NCI-H524 treated with DMSO at 0.1 percent for 48 hours (cell line): ENCODE measurements at regions not wholly inside any gene's neighbourhood (a gene's known extent, or its start where the extent isn't known, plus 50 kb on each side); places are given as distances from the start of the nearest gene placed in this dataset.
"Not testable (repeated sequence)": the region's sequence is repeated elsewhere in the genome, so short reads cannot be mapped to it uniquely, and the experiment has no call there.

Experiments used
- DNase-seq: peaks from one replicate; lab custom pipeline; 2025; lab: John Stamatoyannopoulos, UW

- DNase-seq: no peak
Observed at GRCh38 chr20:1825938-1826445, 69.2 kb upstream of the SIRPA start.

GRCh38 chr20:1825507-1825906 lies 69.7 kb upstream of the SIRPA start:
- no peak for DNase-seq

GRCh38 chr20:1824834-1825233 lies 70.4 kb upstream of the SIRPA start:
- no peak for DNase-seq

DNA sequence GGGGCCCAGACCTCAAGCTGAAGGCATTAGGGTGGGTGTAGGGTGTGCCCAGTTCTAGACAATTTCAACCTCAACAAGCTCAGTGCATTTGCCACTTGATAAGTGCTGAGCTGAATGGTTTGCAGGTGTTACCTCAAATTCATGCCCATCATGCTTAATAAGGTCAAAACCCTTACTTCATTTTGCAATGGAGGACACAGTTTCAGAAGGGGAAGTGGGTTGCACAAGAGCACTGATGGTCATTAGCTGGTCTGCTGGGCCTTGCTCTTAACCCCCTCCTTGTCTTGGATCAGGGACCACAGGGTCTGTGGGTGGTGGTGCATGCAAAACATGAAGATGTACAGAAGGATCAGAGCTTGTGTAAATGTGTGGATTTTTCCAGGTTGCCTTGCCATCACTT lies 71.0 kb upstream of the SIRPA start:
- DNase-seq: no peak

DNA sequence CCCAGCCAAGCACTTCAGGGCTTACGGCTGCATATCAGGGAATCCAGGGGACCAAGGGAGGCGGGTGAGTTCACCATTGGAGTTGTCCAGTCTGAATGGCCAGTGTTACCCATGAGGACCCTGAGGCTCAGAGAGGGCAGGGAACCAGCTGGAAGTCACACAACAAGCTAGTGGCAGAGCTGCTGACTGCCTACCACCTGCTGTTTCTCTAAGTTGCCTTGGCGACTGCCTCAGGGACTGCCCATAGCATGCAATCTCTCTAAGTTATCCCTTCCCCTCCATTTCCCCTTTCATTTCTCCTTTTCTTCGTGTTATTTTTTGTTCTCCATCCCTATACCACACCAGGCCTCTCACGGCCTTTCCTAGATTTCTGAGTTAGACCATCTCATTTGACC lies 71.8 kb upstream of the SIRPA start:
- DNase-seq: no peak

GRCh38 chr20:1822564-1823449 lies 72.4 kb upstream of the SIRPA start:
- DNase-seq: no peak

GRCh38 chr20:1820138-1821079 lies 74.8 kb upstream of the SIRPA start:
- DNase-seq: no peak

GRCh38 chr20:1819311-1820137 lies 75.7 kb upstream of the SIRPA start:
- DNase-seq: no peak

GRCh38 chr20:1818895-1819294 lies 76.3 kb upstream of the SIRPA start:
- DNase-seq: no peak

GRCh38 chr20:1818247-1818840 lies 76.9 kb upstream of the SIRPA start:
- DNase-seq: no peak

GRCh38 chr20:1817577-1818211 lies 77.5 kb upstream of the SIRPA start:
- DNase-seq: no peak

- DNase-seq: no peak
Observed at GRCh38 chr20:1816384-1817381, 78.5 kb upstream of the SIRPA start.

DNA sequence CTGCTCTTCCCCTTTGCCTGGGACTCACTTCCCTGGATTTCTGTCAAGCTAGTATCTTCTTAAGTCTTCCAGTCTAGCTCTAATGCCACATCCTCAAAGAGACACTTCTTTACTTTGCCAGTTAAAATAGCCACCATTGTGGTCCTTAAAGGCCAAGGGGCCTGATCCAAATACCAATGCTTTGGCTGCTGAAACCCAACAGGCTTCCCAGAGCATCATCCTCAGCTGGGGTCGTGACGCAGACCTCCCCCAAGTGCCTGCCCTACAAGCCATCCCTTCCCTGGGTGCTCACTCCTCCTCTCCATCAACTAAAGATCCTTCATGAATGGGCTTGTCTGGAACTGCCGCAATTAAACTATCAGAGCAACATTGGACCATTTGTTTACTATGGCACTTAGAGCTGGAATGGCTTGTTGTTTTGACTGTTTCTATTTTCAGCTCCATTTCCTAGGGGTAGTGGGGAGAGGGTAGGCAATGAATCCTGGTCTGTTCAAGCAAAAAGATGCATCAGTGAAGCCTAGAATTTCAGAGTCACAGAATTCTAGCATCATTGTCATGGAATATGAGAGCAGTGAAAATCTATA lies 79.6 kb upstream of the SIRPA start:
- DNase-seq: no peak

- DNase-seq: not testable (repeated sequence)
Observed at GRCh38 chr20:1814861-1815260, 80.3 kb upstream of the SIRPA start.

DNA sequence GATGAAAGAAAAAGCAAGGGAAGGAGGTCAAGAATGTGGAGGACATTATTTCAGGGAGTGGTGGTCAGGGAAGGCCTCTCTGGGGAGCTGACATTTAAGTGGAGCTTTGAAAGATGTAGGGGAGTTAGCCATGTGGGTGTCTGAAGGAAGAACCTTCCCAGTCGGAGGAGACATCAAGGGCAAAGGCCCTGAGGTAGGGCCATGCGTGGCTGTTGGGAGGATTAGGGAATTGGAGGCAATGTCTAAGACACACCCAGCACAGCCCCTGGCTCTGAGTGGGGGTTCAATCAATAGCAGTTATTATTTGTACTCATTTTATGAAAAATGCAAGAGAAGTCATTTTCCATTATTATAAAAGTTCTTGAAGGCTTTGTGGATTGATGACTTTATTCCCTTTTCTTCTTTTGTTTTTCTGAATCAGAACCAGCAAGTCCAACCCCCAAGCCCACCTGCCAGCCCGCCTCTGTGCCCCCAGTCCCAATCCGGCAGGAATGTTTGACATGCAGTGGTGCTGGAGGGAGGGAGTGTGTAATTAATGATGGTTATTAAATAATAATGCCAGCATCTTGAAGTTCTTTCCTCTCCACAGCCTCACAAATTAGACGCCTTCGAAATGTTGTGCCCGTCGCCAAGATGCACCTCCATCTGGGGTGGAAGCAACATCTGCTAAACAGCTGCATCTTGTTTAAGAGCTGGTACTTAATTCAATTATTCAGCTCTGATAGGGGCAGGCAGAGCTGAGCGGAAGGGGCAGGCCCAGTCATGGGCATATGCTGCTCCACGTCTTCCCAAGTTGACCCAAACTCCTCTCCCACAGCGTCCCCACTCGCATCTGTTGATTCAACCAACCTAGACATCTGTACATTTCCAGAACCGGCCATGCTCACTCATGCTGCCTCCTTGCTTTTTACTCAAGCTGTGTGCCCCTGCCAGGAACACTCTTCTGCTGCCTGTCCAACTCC lies 81.3 kb upstream of the SIRPA start:
- no peak for DNase-seq

DNA sequence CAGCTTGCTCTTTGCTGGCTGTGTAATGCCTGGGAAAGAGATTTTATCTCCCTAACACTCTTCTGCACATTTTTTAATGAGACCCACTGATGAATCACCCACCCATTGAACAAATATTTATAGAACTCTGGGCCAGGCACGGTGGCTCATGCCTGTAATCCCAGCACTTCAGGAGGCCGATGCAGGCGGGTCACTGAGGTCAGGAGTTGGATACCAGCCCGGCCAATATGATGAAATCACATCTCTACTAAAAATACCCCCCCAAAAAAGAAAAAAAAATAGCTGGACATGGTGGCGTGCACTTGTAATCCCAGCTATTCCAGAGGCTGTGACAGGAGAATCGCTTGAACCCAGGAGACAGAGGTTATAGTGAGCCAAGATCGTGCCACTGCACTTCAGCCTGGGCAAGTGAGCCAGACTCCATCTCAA lies 82.1 kb upstream of the SIRPA start:
- no peak for DNase-seq

- DNase-seq: no peak
Observed at GRCh38 chr20:1811621-1812498, 83.3 kb upstream of the SIRPA start.
